Spinal cord (tissue), 9 donors: ENCODE measurements at regions not wholly inside any gene's neighbourhood (a gene's known extent, or its start where the extent isn't known, plus 50 kb on each side); places are given as distances from the start of the nearest gene placed in this dataset.
A peak's percentile ranks its signal among the peaks of the same experiment; 100 is the strongest.

Experiments
- DNase-seq, 6 donors: peaks; one replicate each; pipeline versions ENCODE4 v3.0.0 to v3.0.0-alpha.2; 2013 to 2015; ENCODE audit warnings: low spot score in 6 of 6, low read depth in 4 of 6
- H3K27ac ChIP-seq: one replicate; pipeline ENCODE4 v1.5.1; 2013; ENCODE audit warnings: low read depth, low read length, control low read depth
- H3K27me3 ChIP-seq: one replicate; pipeline ENCODE4 v1.6.1; 2013; ENCODE audit warnings: low read length; ENCODE audit not compliant: control insufficient read depth, insufficient read depth
- H3K36me3 ChIP-seq: one replicate; pipeline ENCODE4 v1.6.1; 2013; ENCODE audit warnings: low read length; ENCODE audit not compliant: control insufficient read depth, insufficient read depth
- H3K4me1 ChIP-seq: one replicate; pipeline ENCODE4 v1.6.1; 2013; ENCODE audit warnings: low read length; ENCODE audit not compliant: control insufficient read depth, insufficient read depth
- H3K4me3 ChIP-seq: one replicate; pipeline ENCODE4 v1.5.1; 2013; ENCODE audit warnings: low read depth, low read length, control low read depth
- H3K9me3 ChIP-seq: one replicate; pipeline ENCODE4 v1.6.1; 2013; ENCODE audit warnings: low read length; ENCODE audit not compliant: control insufficient read depth, insufficient read depth
- WGBS: methylation state at CpG from one replicate; pipeline ENCODE4 v1.1.5; 2013; ENCODE audit warnings: missing lambda C conversion rate; ENCODE audit not compliant: insufficient coverage; 5-methylcytosine and 5-hydroxymethylcytosine counted together
- donor health status: healthy.

DNA sequence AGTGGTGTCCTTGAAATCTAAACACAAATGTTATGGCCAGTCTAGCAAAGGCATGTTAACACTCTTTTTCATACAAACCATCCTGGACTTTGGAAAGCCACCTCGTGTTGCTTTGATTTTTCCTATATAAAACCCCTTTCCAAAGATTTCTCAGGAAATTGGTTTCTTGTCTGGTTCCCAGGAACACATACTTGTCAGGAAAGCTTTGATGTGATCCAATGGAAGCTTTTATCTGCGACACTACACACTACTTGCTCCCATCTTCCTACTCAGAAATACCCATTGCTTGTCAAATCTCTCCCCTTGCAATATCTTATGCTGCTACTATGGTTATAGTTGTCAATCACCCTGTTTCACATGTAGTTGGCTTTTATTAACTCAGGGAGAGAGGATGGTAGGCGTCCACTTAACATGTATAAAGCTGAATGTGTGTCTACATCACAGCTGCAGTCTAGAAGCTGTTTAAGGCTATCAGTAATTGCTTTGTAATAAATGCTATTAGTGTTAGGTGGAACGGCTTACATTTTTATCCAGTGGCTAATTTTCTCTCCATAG is 189.6 kb downstream of the GPAM start:
- Histone ChIP-seq H3K27me3 (no peaks in the 10 kb centered on the region), H3K4me1 (peaks cover 5% of the 10 kb centered on the region), H3K4me3 (no peak overlapping the region), H3K27ac (no peak overlapping the region), H3K36me3 (no peaks in the 10 kb centered on the region), H3K9me3 (no peaks in the 10 kb centered on the region)
- 85% methylated on average over 1 of the region's 4 CpGs for WGBS
- no peak for DNase-seq

DNA sequence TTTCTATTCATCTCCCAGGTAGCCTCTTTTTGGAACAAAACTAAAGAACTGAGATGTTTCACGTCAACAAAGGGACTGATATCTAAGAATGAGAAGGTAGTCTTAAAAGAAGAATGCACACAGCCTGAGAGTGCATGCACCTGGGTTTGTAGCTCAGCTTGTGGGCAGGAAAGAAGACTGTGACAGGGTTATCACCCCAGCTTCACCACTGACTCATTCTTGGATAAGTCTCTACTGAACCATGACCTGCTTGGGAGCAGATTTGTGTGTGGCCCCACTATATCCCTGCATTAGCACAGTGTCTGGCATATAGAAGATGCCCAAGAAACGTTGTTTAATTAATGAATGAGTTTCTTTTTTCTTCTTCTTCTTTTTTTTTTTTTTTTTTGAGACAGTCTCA is 187.5 kb downstream of the GPAM start:
- WGBS = 100% methylated on average over 1 of the region's 2 CpGs
- Histone ChIP-seq H3K4me1 (no peaks in the 10 kb centered on the region), H3K9me3 (no peaks in the 10 kb centered on the region), H3K36me3 (no peaks in the 10 kb centered on the region), H3K27me3 (no peaks in the 10 kb centered on the region), H3K4me3 (no peak overlapping the region), H3K27ac (no peak overlapping the region)
- DNase-seq = no peak

DNA sequence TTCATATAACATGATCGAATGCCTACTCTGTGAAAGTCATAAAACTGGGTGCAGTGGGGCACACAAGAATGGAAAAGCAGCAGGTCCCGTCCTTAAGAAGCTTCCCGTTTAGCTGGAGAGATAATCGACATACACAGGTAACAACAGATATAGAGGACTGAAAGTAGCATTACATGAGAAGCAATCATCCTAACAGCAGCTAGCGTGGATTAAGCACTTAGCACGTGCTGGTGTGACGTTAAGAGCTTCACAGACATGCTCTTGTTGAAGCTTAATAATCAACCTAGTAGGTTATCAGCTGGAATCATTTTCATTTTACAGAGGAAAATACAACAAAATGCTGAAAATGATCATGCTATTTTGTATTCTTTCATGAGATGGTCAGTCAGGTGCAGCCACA is 184.8 kb downstream of the GPAM start:
- H3K4me3 ChIP-seq = no peak overlapping the region
- peak in 1 of 6 donors; percentile 22 for DNase-seq
- no peak overlapping the region for H3K27ac ChIP-seq
- no peaks in the 10 kb centered on the region for H3K4me1 ChIP-seq
- H3K27me3 ChIP-seq = no peaks in the 10 kb centered on the region
- H3K36me3 ChIP-seq = no peaks in the 10 kb centered on the region
- WGBS = 86% methylated on average over 3 of the region's 7 CpGs
- no peaks in the 10 kb centered on the region for H3K9me3 ChIP-seq

DNA sequence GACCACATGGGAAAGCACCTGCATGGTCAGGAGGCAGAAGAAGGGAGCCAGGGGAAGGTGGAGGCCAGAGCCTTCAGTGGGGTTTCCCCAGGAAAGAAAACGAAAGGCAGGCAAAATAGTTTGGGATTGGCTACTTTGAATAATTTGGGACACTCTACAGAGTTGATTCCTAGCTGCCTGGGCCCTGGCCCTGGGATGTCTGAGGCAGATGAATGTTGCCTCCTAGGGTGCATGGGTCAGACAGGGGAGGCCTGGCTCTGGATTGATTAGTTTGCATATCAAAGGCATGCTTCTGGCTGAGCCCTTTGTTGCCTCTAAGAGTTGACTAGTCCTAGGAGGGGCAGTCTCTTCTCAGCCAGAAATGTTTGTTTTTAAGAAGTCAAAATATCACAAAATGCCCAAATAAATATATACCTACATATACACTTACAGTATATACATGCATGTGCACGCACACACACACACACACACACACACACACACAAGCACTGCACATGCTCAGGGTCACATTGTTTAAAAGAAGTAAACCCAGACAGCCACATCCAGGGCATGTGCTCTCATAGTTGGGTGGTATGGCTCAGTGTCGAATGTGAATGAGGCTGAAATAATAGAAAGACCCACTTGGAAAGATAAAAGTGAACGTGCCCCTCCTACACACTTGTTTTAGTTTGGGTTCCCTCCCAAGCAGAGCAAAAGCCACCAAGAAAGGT is 184.2 kb downstream of the GPAM start:
- H3K9me3 ChIP-seq = no peaks in the 10 kb centered on the region
- H3K36me3 ChIP-seq = no peaks in the 10 kb centered on the region
- DNase-seq = peak in 1 of 6 donors; percentile 21
- H3K4me1 ChIP-seq = no peaks in the 10 kb centered on the region
- H3K4me3 ChIP-seq = no peak overlapping the region
- WGBS = 40% methylated on average over 1 of the region's 4 CpGs
- H3K27ac ChIP-seq = no peak overlapping the region
- H3K27me3 ChIP-seq = no peaks in the 10 kb centered on the region

DNA sequence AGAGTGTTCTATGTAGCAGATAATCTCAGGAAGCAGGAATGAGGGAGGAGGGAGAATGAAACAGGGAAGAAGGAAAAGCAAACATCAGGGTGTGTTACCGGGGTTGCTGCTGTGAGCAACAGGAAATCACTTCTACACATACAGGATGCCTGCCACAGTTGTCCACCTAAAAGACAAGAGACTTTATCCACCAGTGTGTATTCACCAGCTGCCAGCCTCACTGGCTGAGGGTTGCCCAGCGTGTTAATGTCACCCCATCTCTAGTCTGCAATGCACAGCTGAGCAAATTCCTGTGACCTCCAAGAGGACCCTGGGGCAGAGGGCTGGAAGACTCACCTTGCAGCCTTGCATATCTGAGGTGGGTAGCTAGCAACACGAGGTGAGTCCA is 183.7 kb downstream of the GPAM start:
- H3K9me3 ChIP-seq = no peaks in the 10 kb centered on the region
- H3K27ac ChIP-seq = no peak overlapping the region
- DNase-seq = no peak
- H3K4me1 ChIP-seq = no peaks in the 10 kb centered on the region
- no peaks in the 10 kb centered on the region for H3K27me3 ChIP-seq
- no peaks in the 10 kb centered on the region for H3K36me3 ChIP-seq
- 67% methylated on average over 2 of the region's 3 CpGs for WGBS
- H3K4me3 ChIP-seq = no peak overlapping the region

DNA sequence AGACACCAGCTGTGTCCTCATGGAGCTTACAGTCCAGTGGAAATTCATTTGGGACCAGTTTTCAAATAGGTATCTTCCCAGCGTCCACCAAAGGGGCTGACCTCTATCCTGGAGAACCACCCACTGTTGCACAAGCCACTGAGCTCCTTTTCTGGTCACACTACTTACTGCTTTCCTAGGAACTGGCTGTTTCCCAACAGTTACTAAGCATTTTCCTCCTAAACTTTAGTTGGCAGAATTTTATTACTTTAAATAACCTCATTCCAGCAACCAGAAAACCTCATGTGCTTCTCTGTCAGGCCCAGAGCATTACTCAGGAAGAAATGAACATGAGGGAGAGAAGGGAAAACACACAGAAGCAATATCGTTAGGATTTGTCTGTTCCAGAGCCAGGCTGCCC is 183.1 kb downstream of the GPAM start:
- Histone ChIP-seq H3K27ac (no peak overlapping the region), H3K36me3 (no peaks in the 10 kb centered on the region), H3K9me3 (no peaks in the 10 kb centered on the region), H3K4me3 (no peak overlapping the region), H3K27me3 (no peaks in the 10 kb centered on the region), H3K4me1 (no peaks in the 10 kb centered on the region)
- 86% methylated on average over 1 of the region's 2 CpGs for WGBS
- DNase-seq = no peak

DNA sequence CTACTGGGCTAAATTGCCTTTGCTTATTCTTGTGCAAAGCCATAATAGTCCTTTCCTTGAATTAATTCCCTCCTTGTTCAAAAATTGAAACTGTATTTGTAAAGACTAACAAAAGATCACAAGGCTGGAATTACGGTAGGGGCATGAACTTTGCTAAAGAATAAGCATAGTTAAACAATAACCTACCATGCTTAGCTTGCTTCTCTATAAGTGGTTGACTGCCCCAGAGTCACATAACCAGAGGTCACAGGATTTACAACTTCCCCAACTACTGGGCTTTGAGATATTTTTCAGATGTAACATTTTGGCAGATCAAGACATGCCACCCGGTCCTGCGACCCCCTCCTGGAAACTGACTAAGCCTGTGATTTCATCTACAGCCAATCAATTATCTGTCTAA is 181.4 kb downstream of the GPAM start:
- Histone ChIP-seq H3K9me3 (no peaks in the 10 kb centered on the region), H3K36me3 (no peaks in the 10 kb centered on the region), H3K27ac (no peak overlapping the region), H3K4me1 (no peaks in the 10 kb centered on the region), H3K4me3 (no peak overlapping the region), H3K27me3 (no peaks in the 10 kb centered on the region)
- no peak for DNase-seq
- WGBS = no CpG with 5 or more reads among the region's 3 CpGs

DNA sequence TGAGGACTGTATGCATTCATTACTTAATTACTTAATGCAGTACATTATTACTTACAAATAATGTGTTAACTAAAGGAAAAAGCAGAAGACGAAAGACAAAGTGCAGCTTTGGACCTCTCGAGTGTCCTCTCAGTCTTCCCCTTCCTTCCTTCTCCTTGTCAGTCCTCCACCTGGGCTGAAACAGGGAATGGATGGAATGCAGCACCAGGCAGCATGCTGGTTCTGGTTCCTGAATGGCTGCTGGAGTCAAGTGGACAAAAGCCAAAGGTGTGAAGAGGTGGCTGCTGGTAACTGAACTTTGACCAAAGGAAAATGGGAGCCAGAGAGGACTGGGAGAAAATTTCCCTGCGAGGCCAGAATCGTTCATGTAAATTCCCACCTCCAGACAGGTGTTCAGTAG is 179.5 kb downstream of the GPAM start:
- no peaks in the 10 kb centered on the region for H3K27me3 ChIP-seq
- no peaks in the 10 kb centered on the region for H3K4me1 ChIP-seq
- no peaks in the 10 kb centered on the region for H3K36me3 ChIP-seq
- H3K9me3 ChIP-seq = no peaks in the 10 kb centered on the region
- H3K27ac ChIP-seq = no peak overlapping the region
- 60% methylated on average over 1 of the region's 4 CpGs for WGBS
- no peak for DNase-seq
- H3K4me3 ChIP-seq = no peak overlapping the region

DNA sequence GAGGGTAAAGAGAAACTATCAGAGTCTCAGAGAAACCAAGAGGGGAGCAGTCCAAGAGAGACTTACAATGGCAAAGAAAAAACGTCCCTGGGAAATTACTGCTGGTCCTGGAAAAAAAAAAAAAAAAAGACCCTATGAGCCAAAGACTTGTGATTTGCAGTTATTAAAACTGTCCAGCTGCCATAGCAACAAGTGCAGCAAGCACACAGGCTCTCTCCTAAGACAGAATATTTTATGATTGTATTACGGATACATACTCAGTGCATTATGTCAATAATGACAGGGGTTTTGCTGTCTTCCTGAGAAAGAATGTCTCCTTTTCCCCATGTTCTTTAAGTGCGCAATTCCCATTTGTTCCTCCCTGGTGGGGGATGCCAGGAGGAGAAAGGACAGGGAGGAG is 178.5 kb downstream of the GPAM start:
- peak in 1 of 6 donors; percentile 40 for DNase-seq
- 33% methylated on average over 1 of the region's 3 CpGs for WGBS

DNA sequence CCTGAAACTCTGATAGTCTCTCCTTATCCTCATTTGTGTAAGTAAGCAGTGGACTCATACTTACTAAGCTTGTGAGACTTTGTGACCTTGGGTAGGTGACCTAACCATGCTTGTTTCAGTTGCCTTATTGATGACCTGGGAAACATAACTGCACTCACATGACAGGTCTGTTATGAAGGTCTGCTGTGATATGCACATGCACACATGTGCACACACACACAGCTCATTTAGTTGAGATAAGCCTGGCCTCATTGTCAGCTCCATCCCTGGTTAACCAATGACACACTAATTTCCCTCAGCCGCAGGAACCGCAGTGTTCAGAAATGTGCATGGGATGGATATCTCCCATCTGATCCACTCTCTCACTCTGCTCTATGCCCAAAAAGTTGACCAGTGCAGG is 177.2 kb downstream of the GPAM start:
- DNase-seq = no peak
- Histone ChIP-seq H3K4me1 (no peaks in the 10 kb centered on the region), H3K4me3 (no peak overlapping the region), H3K36me3 (no peaks in the 10 kb centered on the region), H3K27ac (no peak overlapping the region), H3K27me3 (no peaks in the 10 kb centered on the region), H3K9me3 (no peaks in the 10 kb centered on the region)
- WGBS = 100% methylated on average over 1 of the region's 2 CpGs

More for the DNA sequence above, 178.5 kb downstream of the GPAM start:
- no peaks in the 10 kb centered on the region for H3K36me3 ChIP-seq
- H3K27ac ChIP-seq = no peak overlapping the region
- no peaks in the 10 kb centered on the region for H3K9me3 ChIP-seq
- no peaks in the 10 kb centered on the region for H3K4me1 ChIP-seq
- no peak overlapping the region for H3K4me3 ChIP-seq
- H3K27me3 ChIP-seq = no peaks in the 10 kb centered on the region
